ENCODE measurements at regions not wholly inside any gene's neighbourhood (a gene's known extent, or its start where the extent isn't known, plus 50 kb on each side); places are given as distances from the start of the nearest gene placed in this dataset.
A peak's percentile ranks its signal among the peaks of the same experiment; 100 is the strongest.

- DNase-seq: no peak
Observed at GRCh38 chr5:115402092-115402491, 105.6 kb upstream of the CCDC112 start.

- DNase-seq: no peak
Observed at GRCh38 chr5:115398719-115399118, 102.3 kb upstream of the CCDC112 start.

DNA sequence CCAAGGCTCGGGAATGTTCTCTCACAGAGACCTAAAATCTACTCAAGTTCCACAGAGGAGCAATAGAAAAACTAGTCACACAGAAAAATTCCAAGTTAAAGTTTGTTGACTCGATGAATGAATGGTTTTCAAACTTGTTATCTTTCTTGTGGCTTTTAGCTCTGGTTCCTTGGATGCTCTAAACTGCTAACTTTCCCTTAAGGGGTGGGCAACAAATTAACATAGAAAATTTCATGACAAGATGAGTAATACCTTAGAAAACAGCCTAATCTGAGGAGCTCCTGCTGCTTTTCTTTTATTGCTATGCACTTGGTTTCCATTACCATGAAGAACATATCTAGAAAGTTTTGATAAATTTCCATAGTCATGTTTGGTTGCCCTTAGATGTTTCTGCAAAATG is 100.2 kb upstream of the CCDC112 start:
- DNase-seq: no peak

GRCh38 chr5:115396081-115396480 is 99.6 kb upstream of the CCDC112 start:
- DNase-seq: peak; percentile 7

- DNase-seq: no peak
Observed at GRCh38 chr5:115394531-115394930, 98.1 kb upstream of the CCDC112 start.

DNA sequence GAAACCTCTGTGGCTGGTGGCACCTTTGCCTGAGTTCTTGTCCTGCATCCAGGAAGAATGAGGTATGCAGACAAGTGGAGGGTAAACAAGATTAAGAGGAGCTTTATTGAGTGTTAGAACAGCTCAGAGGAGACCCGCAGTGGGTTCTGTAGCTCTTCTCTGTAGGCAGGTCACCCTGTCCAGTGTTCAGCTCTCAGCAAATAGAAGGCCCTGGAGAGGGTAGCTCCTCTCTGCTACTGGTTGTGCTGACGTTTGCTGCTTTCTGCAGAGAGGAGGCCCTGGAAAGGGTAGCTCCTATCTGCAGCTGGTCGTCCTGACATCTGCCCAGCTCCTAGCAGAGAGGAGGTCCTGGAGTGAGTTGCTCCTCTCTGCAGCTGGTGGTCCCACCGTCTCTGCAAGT is 96.8 kb upstream of the CCDC112 start:
- no peak for DNase-seq

GRCh38 chr5:115392611-115393010 is 96.2 kb upstream of the CCDC112 start:
- DNase-seq: no peak

- DNase-seq: no peak
Observed at GRCh38 chr5:115391780-115392179, 95.3 kb upstream of the CCDC112 start.

DNA sequence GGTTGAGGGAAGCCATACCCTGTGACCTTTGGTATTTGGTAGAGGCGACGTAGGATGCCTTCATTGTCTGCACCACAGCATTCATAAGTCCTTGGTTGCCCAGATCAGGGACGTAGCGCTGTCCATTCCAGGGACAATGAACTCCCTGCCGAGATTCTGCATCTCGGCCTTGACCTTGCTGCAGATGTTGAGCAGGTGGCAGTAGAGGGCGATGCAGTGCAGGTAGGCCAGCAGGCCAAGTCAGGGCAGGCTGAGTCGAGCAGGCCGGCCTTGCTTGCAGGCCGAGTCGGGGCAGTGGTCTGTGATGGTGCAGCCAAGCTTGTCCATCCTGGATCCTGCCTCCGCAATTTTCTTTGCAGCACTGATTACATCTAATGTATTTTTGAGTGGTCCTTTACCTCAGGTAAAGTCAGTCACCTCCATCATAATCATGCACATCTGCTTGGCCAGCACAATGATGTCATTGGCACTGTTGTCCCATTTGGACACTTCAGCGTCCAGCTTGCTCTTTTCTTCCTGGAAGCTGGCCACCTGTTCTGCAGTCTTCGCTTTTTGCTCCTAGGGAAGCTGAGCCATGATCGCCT is 93.4 kb upstream of the CCDC112 start:
- no peak for DNase-seq

DNA sequence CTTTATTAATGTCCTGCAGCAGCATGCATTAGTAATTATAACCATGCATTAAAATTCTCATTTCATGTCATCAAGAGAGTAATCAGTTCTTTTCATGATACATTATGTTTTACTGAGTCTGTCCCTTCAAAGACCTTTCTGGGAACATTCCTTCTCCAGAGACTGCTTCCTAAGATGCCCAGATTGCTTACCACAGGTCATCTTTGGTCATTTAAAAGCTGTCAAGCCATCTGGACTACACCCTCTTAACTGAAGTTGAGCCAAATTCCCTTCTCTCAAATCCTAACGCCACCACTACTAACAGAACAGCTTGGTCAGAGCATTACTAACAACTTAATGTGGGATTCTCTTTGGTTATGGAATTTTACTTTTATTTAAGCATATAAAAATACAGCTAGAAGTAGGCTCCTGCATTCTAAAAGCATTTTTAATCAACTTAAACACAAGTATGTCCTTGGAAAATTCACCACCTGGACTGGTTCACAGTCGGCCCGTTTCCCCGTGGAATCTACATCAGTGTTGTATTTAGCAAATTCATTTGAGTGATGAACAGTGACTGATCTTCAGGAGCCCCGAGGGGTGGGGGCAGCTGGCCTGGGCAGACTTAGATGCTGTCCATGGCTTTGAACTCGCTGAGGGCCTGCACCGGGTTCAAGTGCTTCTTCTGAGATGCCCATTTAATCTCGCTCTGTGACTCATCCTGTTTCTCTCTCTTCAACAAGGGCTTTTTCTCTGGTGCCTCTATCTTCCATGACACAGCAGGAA is 92.8 kb upstream of the CCDC112 start:
- peak; percentile 50 for DNase-seq

- no peak for DNase-seq
Observed at GRCh38 chr5:115388240-115388639, 91.8 kb upstream of the CCDC112 start.

- DNase-seq: no peak
Observed at GRCh38 chr5:115387816-115388215, 91.4 kb upstream of the CCDC112 start.

GRCh38 chr5:115386657-115387056 is 90.2 kb upstream of the CCDC112 start:
- no peak for DNase-seq

- DNase-seq: no peak
Observed at GRCh38 chr5:115384587-115385375, 88.3 kb upstream of the CCDC112 start.

- DNase-seq: no peak
Observed at GRCh38 chr5:115382989-115383388, 86.5 kb upstream of the CCDC112 start.

DNA sequence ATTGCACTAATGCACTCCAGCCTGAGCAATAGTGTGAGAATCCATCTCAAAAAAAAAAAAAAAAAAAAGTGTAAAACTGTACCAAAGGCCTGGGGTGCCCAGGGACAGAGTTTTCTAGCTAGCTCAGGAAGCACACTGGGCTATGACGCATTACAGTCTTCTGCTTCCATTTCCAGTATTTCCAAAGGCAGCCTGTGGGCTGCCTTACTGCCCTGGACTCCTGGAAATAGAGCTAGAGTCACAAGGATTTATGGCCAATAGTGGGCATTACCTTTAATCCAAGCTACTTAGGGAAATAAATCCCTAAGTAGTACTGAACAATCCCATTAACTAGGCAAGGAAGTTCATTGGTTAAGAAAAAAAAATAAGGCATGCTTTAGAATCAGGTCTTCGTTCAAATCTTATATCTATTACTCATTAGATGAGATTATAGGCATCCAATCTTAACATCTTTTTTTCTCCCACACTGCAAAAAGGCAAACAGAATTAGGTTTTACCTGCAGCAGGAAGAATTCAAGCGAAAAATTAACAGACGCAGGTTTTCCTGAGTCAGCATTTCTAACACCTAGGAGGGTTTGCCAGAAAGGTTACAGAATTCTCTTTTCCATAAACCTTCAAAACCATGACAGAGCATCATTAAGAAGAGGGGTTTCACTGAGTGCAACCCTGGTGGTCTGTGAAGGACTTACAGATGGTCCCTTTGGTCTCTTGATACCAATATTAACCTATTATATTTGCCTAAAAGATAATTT is 85.6 kb upstream of the CCDC112 start:
- peak; percentile 92 for DNase-seq

- DNase-seq: peak; percentile 14
Observed at GRCh38 chr5:115379622-115380344, 83.3 kb upstream of the CCDC112 start.

DNA sequence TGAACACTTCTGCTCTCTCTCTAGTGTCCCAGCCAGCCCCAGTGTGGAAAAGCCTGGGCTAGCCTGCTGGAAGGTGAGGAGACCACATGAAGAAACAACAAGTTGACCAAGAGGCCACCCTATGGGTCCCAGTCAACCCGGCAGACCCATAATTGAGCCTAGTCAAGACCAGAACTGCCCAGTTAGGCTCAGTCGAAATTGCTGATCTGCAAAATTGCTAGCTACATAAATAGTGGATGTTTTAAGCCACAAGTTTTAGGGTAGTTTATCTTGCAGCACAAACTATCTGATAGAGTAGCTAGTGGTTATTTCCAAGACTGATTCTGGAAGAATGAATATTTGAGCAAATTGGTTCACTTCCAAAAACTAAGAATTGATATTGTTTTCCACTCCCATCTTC is 82.3 kb upstream of the CCDC112 start:
- no peak for DNase-seq

DNA sequence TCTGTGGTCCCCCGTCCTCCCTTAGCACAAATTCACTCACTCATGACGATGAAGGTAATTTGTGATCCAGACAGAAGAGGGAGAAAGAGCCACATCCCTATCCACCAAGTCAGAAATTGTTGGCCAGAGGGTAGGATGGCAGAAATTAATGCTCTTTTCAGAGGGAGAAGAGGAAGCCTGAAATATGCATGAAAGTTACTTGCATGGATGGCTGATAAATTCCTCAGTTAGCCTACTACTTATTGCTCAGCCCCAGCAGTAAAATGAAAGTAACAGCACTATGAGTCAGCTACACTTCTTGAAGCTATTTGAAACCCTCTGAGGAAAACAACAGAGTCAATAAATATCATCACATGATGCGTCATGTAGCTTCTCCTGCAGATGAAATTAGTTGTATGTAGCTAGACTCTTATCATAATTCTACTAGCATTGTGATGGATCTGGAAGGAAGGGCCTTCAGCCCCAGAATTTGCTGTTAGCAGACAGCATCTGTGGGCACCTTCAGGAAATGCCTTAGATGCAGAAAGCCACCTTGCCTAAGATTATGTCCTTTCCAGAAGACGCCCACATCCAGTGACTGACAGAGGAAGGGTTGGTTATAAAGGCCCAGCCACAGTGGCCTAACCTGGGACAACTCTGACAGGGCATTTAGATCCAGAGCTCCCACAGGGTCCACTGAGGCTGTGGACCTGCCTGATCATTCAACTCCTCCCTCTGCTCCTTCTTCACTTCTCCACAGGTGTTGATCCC is 81.2 kb upstream of the CCDC112 start:
- peak; percentile 10 for DNase-seq

GRCh38 chr5:115375893-115376292 is 79.4 kb upstream of the CCDC112 start:
- no peak for DNase-seq

DNA sequence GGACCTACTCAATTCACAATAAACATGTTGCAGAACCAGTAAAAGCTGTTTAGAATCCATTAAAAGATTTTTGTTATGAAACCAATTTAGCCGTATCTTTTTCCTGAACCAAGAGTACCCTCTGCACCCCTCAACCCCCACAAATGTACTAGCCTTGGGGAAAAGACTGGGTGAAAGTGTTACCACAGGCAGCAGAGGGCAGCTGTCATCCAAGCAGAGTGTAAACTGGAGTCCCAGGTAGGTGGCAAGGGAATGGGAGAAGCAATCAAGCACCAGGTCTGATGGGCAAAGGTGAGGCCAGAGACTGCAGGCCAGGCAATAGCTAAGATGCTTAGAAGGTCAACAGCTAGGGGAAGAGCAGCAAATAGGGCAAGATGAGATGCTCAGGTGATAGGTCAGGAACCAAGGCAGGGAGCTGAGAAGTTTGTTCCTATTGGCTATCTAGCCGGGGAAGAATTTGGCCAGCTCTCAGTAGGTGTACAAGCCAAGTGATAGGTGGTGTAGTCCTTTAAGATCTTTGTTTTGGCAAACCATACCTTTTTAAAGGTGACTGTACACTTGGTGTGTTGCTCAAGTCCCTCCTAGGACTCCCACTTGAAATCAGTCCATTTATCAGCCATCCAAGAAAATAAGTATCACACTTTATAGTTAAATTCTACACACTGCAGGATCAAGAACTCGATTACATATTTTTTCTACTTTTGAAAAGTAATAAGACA is 77.8 kb upstream of the CCDC112 start:
- DNase-seq: no peak
